CD1c-positive myeloid dendritic cell (primary cell): ENCODE measurements at regions not wholly inside any gene's neighbourhood (a gene's known extent, or its start where the extent isn't known, plus 50 kb on each side); places are given as distances from the start of the nearest gene placed in this dataset.
"Not testable (repeated sequence)": the region's sequence is repeated elsewhere in the genome, so short reads cannot be mapped to it uniquely, and the experiment has no call there.

Experiments
- DNase-seq: peaks from one replicate; pipeline ENCODE4 v3.0.0-alpha.2; 2016; ENCODE audit errors: extremely low spot score

- no peak for DNase-seq
Observed at GRCh38 chr7:35909870-35910357, 109.1 kb downstream of the SEPTIN7 start.

- not testable (repeated sequence) for DNase-seq
Observed at GRCh38 chr7:35910621-35911020, 109.8 kb downstream of the SEPTIN7 start.

- DNase-seq, result not testable (repeated sequence)
Observed at GRCh38 chr7:35913350-35913749, 112.5 kb downstream of the SEPTIN7 start.

GRCh38 chr7:35914214-35914613 lies 113.4 kb downstream of the SEPTIN7 start:
- not testable (repeated sequence) for DNase-seq

- DNase-seq, result not testable (repeated sequence)
Observed at GRCh38 chr7:35915247-35915955, 114.5 kb downstream of the SEPTIN7 start.

GRCh38 chr7:35918217-35918616 lies 117.4 kb downstream of the SEPTIN7 start:
- DNase-seq, result not testable (repeated sequence)

- DNase-seq, result not testable (repeated sequence)
Observed at GRCh38 chr7:35919607-35920006, 118.8 kb downstream of the SEPTIN7 start.

- DNase-seq, result not testable (repeated sequence)
Observed at GRCh38 chr7:35921338-35921737, 120.5 kb downstream of the SEPTIN7 start.

- not testable (repeated sequence) for DNase-seq
Observed at GRCh38 chr7:35924668-35925067, 123.8 kb downstream of the SEPTIN7 start.

- DNase-seq, result not testable (repeated sequence)
Observed at GRCh38 chr7:35926966-35927365, 126.1 kb downstream of the SEPTIN7 start.

GRCh38 chr7:35931134-35931533 lies 130.3 kb downstream of the SEPTIN7 start:
- DNase-seq, result not testable (repeated sequence)

GRCh38 chr7:35931551-35931950 lies 130.7 kb downstream of the SEPTIN7 start:
- not testable (repeated sequence) for DNase-seq

- DNase-seq, result not testable (repeated sequence)
Observed at GRCh38 chr7:35940695-35941094, 139.8 kb downstream of the SEPTIN7 start.

GRCh38 chr7:35945621-35946020 lies 144.8 kb downstream of the SEPTIN7 start:
- DNase-seq, result not testable (repeated sequence)

GRCh38 chr7:35955735-35956134 lies 154.9 kb downstream of the SEPTIN7 start:
- DNase-seq, result not testable (repeated sequence)

GRCh38 chr7:35956988-35957387 lies 156.1 kb downstream of the SEPTIN7 start:
- DNase-seq, result not testable (repeated sequence)

- not testable (repeated sequence) for DNase-seq
Observed at GRCh38 chr7:35961260-35961659, 160.4 kb downstream of the SEPTIN7 start.

GRCh38 chr7:35962607-35963006 lies 161.8 kb downstream of the SEPTIN7 start:
- DNase-seq, result not testable (repeated sequence)

- DNase-seq, result no peak
Observed at GRCh38 chr7:35967366-35968139, 166.7 kb downstream of the SEPTIN7 start.

- no peak for DNase-seq
Observed at GRCh38 chr7:35968140-35968940, 167.5 kb downstream of the SEPTIN7 start.

- no peak for DNase-seq
Observed at GRCh38 chr7:35969066-35969465, 168.2 kb downstream of the SEPTIN7 start.

- DNase-seq, result no peak
Observed at GRCh38 chr7:35970458-35970857, 169.6 kb downstream of the SEPTIN7 start.
